ENCODE measurements at regions not wholly inside any gene's neighbourhood (a gene's known extent, or its start where the extent isn't known, plus 50 kb on each side); places are given as distances from the start of the nearest gene placed in this dataset.
"Not testable (repeated sequence)": the region's sequence is repeated elsewhere in the genome, so short reads cannot be mapped to it uniquely, and the experiment has no call there.

GRCh38 chr1:38152351-38153065, 105.9 kb upstream of the POU3F1 start:
- DNase-seq = no peak

GRCh38 chr1:38151399-38151798, 104.8 kb upstream of the POU3F1 start:
- no peak for DNase-seq

GRCh38 chr1:38146079-38146478, 99.5 kb upstream of the POU3F1 start:
- DNase-seq = not testable (repeated sequence)

- no peak for DNase-seq
These were observed 96.0 kb upstream of the POU3F1 start for GRCh38 chr1:38142606-38143005.

GRCh38 chr1:38141483-38141882, 94.9 kb upstream of the POU3F1 start:
- no peak for DNase-seq

GRCh38 chr1:38139738-38140487, 93.3 kb upstream of the POU3F1 start:
- peak; percentile 71 for DNase-seq

- peak; percentile 79 for DNase-seq
These were observed 92.1 kb upstream of the POU3F1 start for GRCh38 chr1:38138498-38139233.

- no peak for DNase-seq
These were observed 90.6 kb upstream of the POU3F1 start for GRCh38 chr1:38137164-38137563.

GRCh38 chr1:38135625-38136414, 89.2 kb upstream of the POU3F1 start:
- no peak for DNase-seq

- DNase-seq = no peak
These were observed 87.7 kb upstream of the POU3F1 start for GRCh38 chr1:38134294-38134755.

- no peak for DNase-seq
These were observed 87.2 kb upstream of the POU3F1 start for GRCh38 chr1:38133756-38134155.

GRCh38 chr1:38133304-38133703, 86.7 kb upstream of the POU3F1 start:
- DNase-seq = no peak

GRCh38 chr1:38132681-38133080, 86.1 kb upstream of the POU3F1 start:
- no peak for DNase-seq

- DNase-seq = no peak
These were observed 84.5 kb upstream of the POU3F1 start for GRCh38 chr1:38131024-38131585.

GRCh38 chr1:38129971-38130370, 83.4 kb upstream of the POU3F1 start:
- DNase-seq = peak; percentile 85

GRCh38 chr1:38129473-38129872, 82.9 kb upstream of the POU3F1 start:
- DNase-seq = no peak

GRCh38 chr1:38128926-38129453, 82.4 kb upstream of the POU3F1 start:
- no peak for DNase-seq

GRCh38 chr1:38128511-38128910, 81.9 kb upstream of the POU3F1 start:
- DNase-seq = no peak

GRCh38 chr1:38127428-38127827, 80.8 kb upstream of the POU3F1 start:
- no peak for DNase-seq

- no peak for DNase-seq
These were observed 80.4 kb upstream of the POU3F1 start for GRCh38 chr1:38126970-38127369.

GRCh38 chr1:38125837-38126520, 79.4 kb upstream of the POU3F1 start:
- peak; percentile 93 for DNase-seq

- DNase-seq = no peak
These were observed 78.4 kb upstream of the POU3F1 start for GRCh38 chr1:38125016-38125415.
